K562 (cell line): ENCODE measurements at regions not wholly inside any gene's neighbourhood (a gene's known extent, or its start where the extent isn't known, plus 50 kb on each side); places are given as distances from the start of the nearest gene placed in this dataset.

Experiments used
- NELFE ChIP-seq: IDR thresholded peaks from 2 replicates; pipeline ENCODE4 v1.6.1; 2011; ENCODE audit warnings: mild to moderate bottlenecking; ENCODE audit not compliant: insufficient read depth, insufficient read length
- NR2F6 ChIP-seq: fragments of 450-650 bp; formaldehyde crosslinking; IDR thresholded peaks from 2 replicates; pipeline ENCODE4 v1.4.0; 2020; ENCODE audit warnings: mild to moderate bottlenecking
- POLR2A ChIP-seq: fragments of 450-650 bp; conservative IDR thresholded peaks from 2 replicates; pipeline ENCODE4 v1.6.1; 2016
- REST ChIP-seq, 2 experiments: fragments of 450-650 bp; formaldehyde crosslinking in 1 of 2; IDR thresholded peaks; 2 replicates each; pipeline versions ENCODE4 v1.4.0 to v1.6.1; 2014 to 2020; ENCODE audit warnings: mild to moderate bottlenecking in 2 of 2, borderline replicate concordance in 1 of 2, low read depth in 1 of 2
- TFAP4 ChIP-seq: sonication (generic); formaldehyde crosslinking; IDR thresholded peaks from 2 replicates; pipeline ENCODE4 v1.8.0; 2022; ENCODE audit warnings: missing genetic modification reagents, mild to moderate bottlenecking, moderate library complexity, borderline replicate concordance
- TRIM24 ChIP-seq, 2 experiments: fragments of 450-650 bp; IDR thresholded peaks; 2 replicates each; pipeline ENCODE4 v1.6.1; 2016
- ZNF239 ChIP-seq: fragments of 250-450 bp; sonication (Bioruptor Pico); IDR thresholded peaks from 2 replicates; pipeline ENCODE4 v1.4.0; 2020; ENCODE audit warnings: mild to moderate bottlenecking
- ZNF274 ChIP-seq: IDR thresholded peaks from 2 replicates; pipeline ENCODE4 v1.6.1; 2011; ENCODE audit warnings: low read depth, mild to moderate bottlenecking, low read length, moderate library complexity, borderline replicate concordance
- TF ChIP-seq, protein P1 (sequence below), 2 experiments: fragments of 450-650 bp in 1 of 2; sonication (generic) in 1 of 2; formaldehyde crosslinking in 1 of 2; IDR thresholded peaks in 1 of 2; conservative IDR thresholded peaks in 1 of 2; 2 replicates each; pipeline versions ENCODE4 v1.6.1 to v1.8.1; 2016 to 2023; ENCODE audit warnings: mild to moderate bottlenecking in 2 of 2, moderate library complexity in 2 of 2, inconsistent platforms in 1 of 2, missing genetic modification reagents in 1 of 2

DNA sequence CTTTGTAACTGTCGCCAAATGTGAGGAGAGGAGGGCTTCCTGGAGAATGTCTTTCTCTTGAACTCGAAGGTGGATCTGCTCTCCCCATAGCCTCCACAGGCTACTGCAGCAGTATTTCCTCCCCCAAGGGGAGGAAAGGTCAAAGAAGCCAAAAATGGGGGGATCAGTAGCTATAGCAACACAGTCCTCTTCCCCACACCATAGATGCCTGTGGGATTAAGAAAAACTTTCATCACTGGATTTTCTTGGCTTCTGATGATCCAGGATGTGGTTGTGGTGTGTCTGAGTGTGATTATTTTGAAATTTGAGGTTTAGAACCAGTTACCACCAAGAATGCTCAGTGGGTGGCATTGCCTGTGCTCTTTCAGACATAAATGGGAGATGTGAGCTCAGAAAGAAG is 140.1 kb upstream of the SPACA1 start:
- TF ChIP-seq TRIM24 (IDR thresholded peaks at IDR 0.05), result no peak
- TF ChIP-seq ZNF274, result no peak
- TF ChIP-seq TFAP4 (CRISPR knock-in tag), result no peak
- no peak for TF ChIP-seq POLR2A
- TF ChIP-seq REST (IDR thresholded peaks at IDR 0.05; ENCODE audit: borderline replicate concordance), result no peak
- no peak for TF ChIP-seq REST (CRISPR knock-in tag; IDR thresholded peaks at IDR 0.05; ENCODE audit: low read depth)
- TF ChIP-seq NR2F6 (CRISPR knock-in tag), result no peak
- TF ChIP-seq NELFE, result no peak
- TF ChIP-seq, protein P1, sequence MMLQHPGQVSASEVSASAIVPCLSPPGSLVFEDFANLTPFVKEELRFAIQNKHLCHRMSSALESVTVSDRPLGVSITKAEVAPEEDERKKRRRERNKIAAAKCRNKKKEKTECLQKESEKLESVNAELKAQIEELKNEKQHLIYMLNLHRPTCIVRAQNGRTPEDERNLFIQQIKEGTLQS (IDR thresholded peaks at IDR 0.05), result no peak
- TF ChIP-seq, protein P1 (CRISPR knock-in tag; conservative IDR thresholded peaks at IDR 0.05), result no peak
- TF ChIP-seq ZNF239, result no peak
